Heart right ventricle (tissue), 16 donors: ENCODE measurements at regions not wholly inside any gene's neighbourhood (a gene's known extent, or its start where the extent isn't known, plus 50 kb on each side); places are given as distances from the start of the nearest gene placed in this dataset.
"Not testable (repeated sequence)": the region's sequence is repeated elsewhere in the genome, so short reads cannot be mapped to it uniquely, and the experiment has no call there.

Source experiments
- ATAC-seq, 8 donors: fragments of 200-7000 bp; cut with Tn5 transposase; one replicate each; pipeline ENCODE4 v1.9.1; 2020; ENCODE audit warnings: mild to moderate bottlenecking in 8 of 8, moderate library complexity in 8 of 8, moderate number of reproducible peaks in 1 of 8
- DNase-seq, 2 donors: peaks; one replicate each; pipeline ENCODE4 v3.0.0-alpha.2; 2020
- H3K27ac ChIP-seq, 10 donors: fragments of 200-600 bp; sonication (generic) in 2 of 10; one replicate each; pipeline versions ENCODE4 v1.5.0 to v1.8.0; 2020 to 2022; ENCODE audit warnings: mild to moderate bottlenecking in 3 of 10
- H3K27me3 ChIP-seq, 7 donors: fragments of 200-600 bp; one replicate each; pipeline ENCODE4 v1.8.0; 2021 to 2022; ENCODE audit warnings: mild to moderate bottlenecking in 2 of 7
- H3K36me3 ChIP-seq, 9 donors: fragments of 200-600 bp; sonication (generic) in 1 of 9; one replicate each; pipeline versions ENCODE4 v1.5.0 to v1.8.0; 2020 to 2022; ENCODE audit warnings: mild to moderate bottlenecking in 2 of 9
- H3K4me1 ChIP-seq, 9 donors: fragments of 200-600 bp; sonication (generic) in 1 of 9; one replicate each; pipeline versions ENCODE4 v1.5.0 to v1.8.0; 2020 to 2022; ENCODE audit warnings: mild to moderate bottlenecking in 4 of 9
- H3K4me3 ChIP-seq, 10 donors: fragments of 200-600 bp; sonication (generic) in 2 of 10; one replicate each; pipeline versions ENCODE4 v1.5.0 to v1.8.0; 2020 to 2022; ENCODE audit warnings: mild to moderate bottlenecking in 7 of 10, moderate library complexity in 2 of 10
- H3K9me3 ChIP-seq, 11 donors: fragments of 200-600 bp in 10 of 11; sonication (generic) in 2 of 11; one replicate each; pipeline versions ENCODE4 v1.5.0 to v1.8.0; 2013 to 2022; ENCODE audit warnings: mild to moderate bottlenecking in 2 of 11, control low read depth in 1 of 11, moderate library complexity in 1 of 11
- WGBS, 2 donors: extraction: QIAGEN DNeasy Blood & Tissue Kit; methylation state at CpG; one replicate each; pipeline ENCODE4 v1.1.7; 2013; ENCODE audit warnings: inconsistent platforms in 1 of 2; 5-methylcytosine and 5-hydroxymethylcytosine counted together
- intact Hi-C, 10 donors: fragments of 100-400 bp; cut with DNase I; formaldehyde crosslinking; loops; one replicate each; pipeline versions ENCODE4 v1.11.1 to v1.14.2; 2022
- TF ChIP-seq, protein P1 (sequence below), 9 donors: fragments of 200-600 bp; sonication (generic) in 2 of 9; IDR thresholded peaks; one replicate each; pipeline versions ENCODE4 v1.5.0 to v1.8.0; 2021 to 2022; ENCODE audit warnings: antibody characterized with exemption in 9 of 9, mild to moderate bottlenecking in 5 of 9, moderate library complexity in 1 of 9
- donor health status: Arrhythmogenic right ventricular cardiomyopathy.
- donor health status: ischemic (EF 13 %, LVEDD 7.1; RV severe dilation, severe dysfunction).
- donor health status: healthy with polysubstance abuse.
- donor health status: DM: no; HTN: yes; CAD: no.
- donor health status: DM: no; HTN: no; CAD: no.
- donor health status: ischemic (EF 25% LVEDD 6.9; RV normal size, moderate dysfunction).
- donor health status: ischemic (EF 25% LVEDD 5.7; RV mildly dilated, moderate dysfunction).
- donor health status: healthy.
- donor health status: DM: yes; HTN: yes; CAD: no.
- donor health status: Ischemic cardiomyopathy.
- donor health status: ischemic (EF 35%, LVEDD 5.7; RV mildly dilated, moderate dysfunction).
- donor health status: nonischemic (EF 11% LVEDD 7.7; RV severe dilation, severe dysfunction).
- donor health status: DM: yes; HTN: yes; CAD: no.
- donor health status: PGD.
- donor health status: ischemic (EF 29% LVEDD 5.4; RV normal size, mild dysfunction).
- donor health status: nonischemic (EF 23%, LVEDD 6.1; RV moderate dilation, normal function).

DNA sequence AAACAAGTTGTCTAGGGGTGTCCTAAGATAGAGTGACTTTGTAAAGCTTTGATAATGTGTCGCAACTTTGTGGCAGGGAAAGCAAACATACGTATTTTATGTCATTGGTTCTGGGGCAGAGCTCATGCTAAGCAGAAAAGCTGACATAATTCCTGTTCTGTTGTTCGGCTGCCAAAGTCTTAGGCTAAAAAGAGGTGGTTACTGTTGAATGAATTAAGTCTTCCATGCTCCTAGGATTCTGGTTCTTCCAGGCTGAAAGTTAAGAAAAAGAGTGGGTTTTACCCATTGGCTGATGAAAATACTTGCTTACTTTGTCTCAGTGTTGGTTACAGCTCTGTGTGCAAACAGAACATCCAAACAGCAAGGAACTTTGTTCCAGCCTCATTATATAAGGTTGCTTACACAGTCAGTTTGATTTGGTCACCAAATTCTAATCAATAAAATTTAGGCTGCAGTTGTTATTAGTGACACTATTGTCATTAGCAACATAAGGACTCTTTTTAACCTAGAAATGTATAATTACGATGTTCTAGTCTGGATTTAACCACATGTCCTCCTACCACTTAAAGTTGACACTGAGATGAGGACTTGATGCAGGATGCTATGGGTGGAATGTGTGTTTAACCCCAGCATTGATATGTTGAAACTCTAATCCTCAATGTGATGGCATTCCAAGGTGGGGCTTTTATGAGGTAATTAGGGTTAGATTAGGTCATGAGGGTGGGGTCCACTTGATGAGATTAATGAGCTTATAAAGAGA is 114.0 kb upstream of the GOT2 start:
- DNase-seq = no peak
- intact Hi-C loops = no loop called here
- Histone ChIP-seq H3K27me3 (no peaks in the 10 kb centered on the region), H3K4me3 (no peak overlapping the region), H3K4me1 (peaks cover 0 to 6% (median 0%) of the 10 kb centered on the region in 9 donors), H3K27ac (no peak overlapping the region), H3K9me3 (no peaks in the 10 kb centered on the region), H3K36me3 (no peaks in the 10 kb centered on the region)
- 61 to 71% methylated on average over 4 of the region's 4 CpGs for WGBS, 2 donors
- ATAC-seq = no peak
- TF ChIP-seq, protein P1, sequence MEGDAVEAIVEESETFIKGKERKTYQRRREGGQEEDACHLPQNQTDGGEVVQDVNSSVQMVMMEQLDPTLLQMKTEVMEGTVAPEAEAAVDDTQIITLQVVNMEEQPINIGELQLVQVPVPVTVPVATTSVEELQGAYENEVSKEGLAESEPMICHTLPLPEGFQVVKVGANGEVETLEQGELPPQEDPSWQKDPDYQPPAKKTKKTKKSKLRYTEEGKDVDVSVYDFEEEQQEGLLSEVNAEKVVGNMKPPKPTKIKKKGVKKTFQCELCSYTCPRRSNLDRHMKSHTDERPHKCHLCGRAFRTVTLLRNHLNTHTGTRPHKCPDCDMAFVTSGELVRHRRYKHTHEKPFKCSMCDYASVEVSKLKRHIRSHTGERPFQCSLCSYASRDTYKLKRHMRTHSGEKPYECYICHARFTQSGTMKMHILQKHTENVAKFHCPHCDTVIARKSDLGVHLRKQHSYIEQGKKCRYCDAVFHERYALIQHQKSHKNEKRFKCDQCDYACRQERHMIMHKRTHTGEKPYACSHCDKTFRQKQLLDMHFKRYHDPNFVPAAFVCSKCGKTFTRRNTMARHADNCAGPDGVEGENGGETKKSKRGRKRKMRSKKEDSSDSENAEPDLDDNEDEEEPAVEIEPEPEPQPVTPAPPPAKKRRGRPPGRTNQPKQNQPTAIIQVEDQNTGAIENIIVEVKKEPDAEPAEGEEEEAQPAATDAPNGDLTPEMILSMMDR (IDR thresholded peaks at IDR 0.05) = no peak

DNA sequence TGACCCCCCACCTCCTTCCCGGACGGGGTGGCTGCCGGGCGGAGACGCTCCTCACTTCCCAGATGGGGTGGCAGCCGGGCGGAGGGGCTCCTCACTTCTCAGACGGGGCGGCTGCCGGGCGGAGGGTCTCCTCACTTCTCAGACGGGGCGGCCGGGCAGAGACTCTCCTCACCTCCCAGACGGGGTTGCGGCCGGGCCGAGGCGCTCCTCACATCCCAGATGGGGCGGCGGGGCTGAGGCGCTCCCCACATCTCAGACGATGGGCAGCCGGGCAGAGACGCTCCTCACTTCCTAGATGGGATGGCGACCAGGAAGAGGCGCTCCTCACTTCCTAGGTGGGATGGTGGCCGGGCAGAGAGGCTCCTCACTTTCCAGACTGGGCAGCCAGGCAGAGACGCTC is 112.1 kb upstream of the GOT2 start:
- H3K27ac ChIP-seq, ATAC-seq, H3K4me3 ChIP-seq, H3K9me3 ChIP-seq, H3K36me3 ChIP-seq, intact Hi-C loops, DNase-seq, H3K27me3 ChIP-seq, H3K4me1 ChIP-seq: not testable (repeated sequence)
- 96 to 97% methylated on average over 26 to 29 of the region's 29 CpGs for WGBS, 2 donors

DNA sequence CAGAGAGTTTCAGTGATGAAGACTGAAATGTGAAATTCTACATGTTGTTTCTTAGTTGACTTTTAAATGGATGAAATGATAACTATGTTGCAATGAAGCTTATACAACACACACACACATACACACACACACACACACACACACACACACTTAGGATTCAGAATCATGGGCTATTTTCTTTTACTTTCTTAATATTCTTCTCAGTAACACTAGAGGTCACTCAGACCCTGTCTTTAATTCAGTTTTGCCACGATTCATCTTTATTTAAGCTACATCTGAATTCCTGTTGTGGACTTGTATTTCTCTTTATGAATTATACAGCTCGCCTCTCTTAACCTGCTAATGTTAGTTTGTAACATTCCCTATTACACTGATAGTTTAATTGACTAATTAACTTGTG is 109.6 kb upstream of the GOT2 start:
- Histone ChIP-seq H3K4me1 (no peaks in the 10 kb centered on the region), H3K4me3 (no peak overlapping the region), H3K36me3 (no peaks in the 10 kb centered on the region), H3K9me3 (peaks cover 0 to under 1% (median 0%) of the 10 kb centered on the region in 11 donors), H3K27ac (no peak overlapping the region), H3K27me3 (no peaks in the 10 kb centered on the region)
- no peak for ATAC-seq
- TF ChIP-seq, protein P1 (IDR thresholded peaks at IDR 0.05) = peak in 5 of 9 donors; percentile 16 to 35 (median 31)
- WGBS, 2 donors = 38 to 40% methylated on average over 2 of the region's 2 CpGs
- DNase-seq = no peak
- intact Hi-C loops = no loop called here

DNA sequence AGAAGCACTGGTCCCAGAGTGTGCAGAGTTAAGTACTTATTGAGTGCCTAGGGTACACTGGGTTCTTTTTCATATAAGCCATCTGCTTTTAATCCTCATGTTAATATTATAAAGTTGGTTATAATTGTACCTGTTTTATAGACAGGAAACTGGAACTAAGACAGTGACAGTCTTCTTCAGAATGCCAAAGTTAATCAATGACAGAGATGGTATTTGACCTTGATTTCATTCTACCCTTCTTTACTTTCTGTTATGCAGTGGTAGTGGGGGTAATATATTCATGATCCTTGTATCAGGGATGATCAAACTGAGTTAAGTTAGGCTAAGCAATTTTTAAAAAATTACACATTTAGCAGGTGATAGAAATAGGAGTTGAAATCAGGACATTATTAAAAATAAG is 108.6 kb upstream of the GOT2 start:
- intact Hi-C loops = no loop called here
- no peaks in the 10 kb centered on the region for H3K4me1 ChIP-seq
- H3K27ac ChIP-seq = no peak overlapping the region
- ATAC-seq = no peak
- H3K4me3 ChIP-seq = no peak overlapping the region
- H3K27me3 ChIP-seq = no peaks in the 10 kb centered on the region
- TF ChIP-seq, protein P1 (IDR thresholded peaks at IDR 0.05) = no peak
- H3K36me3 ChIP-seq = no peaks in the 10 kb centered on the region
- DNase-seq = no peak
- H3K9me3 ChIP-seq = peaks cover 0 to 6% (median 0%) of the 10 kb centered on the region in 11 donors

DNA sequence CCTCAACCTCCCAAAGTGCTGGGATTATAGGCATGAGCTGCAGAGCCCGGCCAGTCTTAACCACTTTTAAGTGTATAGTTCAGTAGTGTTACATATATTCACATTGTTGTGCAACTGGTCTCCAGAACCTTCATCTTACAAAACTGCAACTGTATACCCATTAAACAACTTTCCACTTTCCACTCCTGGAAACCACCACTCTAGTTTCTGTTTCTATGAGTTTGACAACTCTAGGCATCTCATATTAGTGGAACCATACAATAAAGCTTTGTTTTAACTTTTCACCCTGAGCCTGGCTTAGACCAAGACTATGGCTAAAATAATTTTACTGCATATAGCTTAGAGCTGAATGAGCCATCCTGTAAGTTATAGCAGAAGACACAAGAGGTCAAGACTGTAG is 108.0 kb upstream of the GOT2 start:
- no peak overlapping the region for H3K27ac ChIP-seq
- H3K27me3 ChIP-seq = no peaks in the 10 kb centered on the region
- intact Hi-C loops = no loop called here
- no peaks in the 10 kb centered on the region for H3K36me3 ChIP-seq
- ATAC-seq = no peak
- no peak overlapping the region for H3K4me3 ChIP-seq
- TF ChIP-seq, protein P1 (IDR thresholded peaks at IDR 0.05) = no peak
- no peak for DNase-seq
- no peaks in the 10 kb centered on the region for H3K4me1 ChIP-seq
- peaks cover 0 to 6% (median 0%) of the 10 kb centered on the region in 11 donors for H3K9me3 ChIP-seq
- WGBS, 2 donors = 96 to 98% methylated on average over 1 of the region's 1 CpG
